C4-2B (cell line): ENCODE measurements at regions not wholly inside any gene's neighbourhood (a gene's known extent, or its start where the extent isn't known, plus 50 kb on each side); places are given as distances from the start of the nearest gene placed in this dataset.

ENCODE experiments used
- CTCF ChIP-seq: fragments of 450-650 bp; conservative IDR thresholded peaks from 2 replicates; pipeline ENCODE4 v1.5.1; 2017; ENCODE audit warnings: mild to moderate bottlenecking
- ZFX ChIP-seq: fragments of 450-650 bp; IDR thresholded peaks from 2 replicates; pipeline ENCODE4 v1.6.1; 2017

GRCh38 chr2:236802862-236803261, 233.2 kb downstream of the ACKR3 start:
- TF ChIP-seq CTCF (no peak), ZFX (no peak)
